GM21786 (cell line): ENCODE measurements at regions not wholly inside any gene's neighbourhood (a gene's known extent, or its start where the extent isn't known, plus 50 kb on each side); places are given as distances from the start of the nearest gene placed in this dataset.

Experiments used
- ATAC-seq: cut with Tn5 transposase; IDR thresholded peaks from one replicate; pipeline ENCODE4 v1.9.1; 2021; ENCODE audit not compliant: unreplicated experiment

DNA sequence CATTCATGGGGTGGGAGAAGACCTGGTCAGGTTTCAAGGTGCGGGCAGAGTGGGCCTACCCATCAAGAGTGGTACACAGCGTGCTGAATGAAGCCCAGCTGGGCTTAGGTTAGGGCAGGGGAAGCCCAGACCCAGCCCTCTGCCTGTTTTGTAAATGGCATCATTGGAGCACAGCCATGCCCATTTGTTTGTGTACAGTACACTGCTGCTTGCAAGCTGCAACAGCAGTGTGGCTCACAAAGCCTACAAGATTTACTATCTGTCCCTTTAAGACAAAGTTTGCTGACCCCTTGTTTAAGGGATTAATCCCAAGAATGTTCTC is 230.1 kb upstream of the TNRC6C start:
- ATAC-seq, result no peak

DNA sequence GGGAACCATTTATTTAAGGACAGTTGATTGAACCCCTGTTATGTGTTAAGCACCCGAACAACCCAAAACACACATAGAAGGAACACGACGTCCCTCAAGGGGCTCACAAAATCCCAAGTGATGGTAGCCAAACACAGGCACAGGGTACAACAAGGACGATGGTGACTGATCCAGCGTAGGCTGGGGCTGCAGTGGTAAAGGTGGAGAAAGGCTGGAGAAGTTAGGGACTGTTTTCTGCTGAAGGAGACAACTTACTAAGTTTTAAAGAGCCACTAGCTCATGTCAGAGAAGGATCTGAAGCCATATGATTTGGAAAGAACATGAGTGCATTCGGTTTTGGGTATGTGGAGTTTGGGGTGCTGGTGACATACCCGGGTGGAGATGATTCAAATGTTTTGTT is 229.6 kb upstream of the TNRC6C start:
- ATAC-seq, result no peak

GRCh38 chr17:77729587-77729986 is 228.9 kb upstream of the TNRC6C start:
- ATAC-seq, result no peak

GRCh38 chr17:77730376-77730775 is 228.1 kb upstream of the TNRC6C start:
- no peak for ATAC-seq

GRCh38 chr17:77733576-77734296 is 224.8 kb upstream of the TNRC6C start:
- no peak for ATAC-seq

DNA sequence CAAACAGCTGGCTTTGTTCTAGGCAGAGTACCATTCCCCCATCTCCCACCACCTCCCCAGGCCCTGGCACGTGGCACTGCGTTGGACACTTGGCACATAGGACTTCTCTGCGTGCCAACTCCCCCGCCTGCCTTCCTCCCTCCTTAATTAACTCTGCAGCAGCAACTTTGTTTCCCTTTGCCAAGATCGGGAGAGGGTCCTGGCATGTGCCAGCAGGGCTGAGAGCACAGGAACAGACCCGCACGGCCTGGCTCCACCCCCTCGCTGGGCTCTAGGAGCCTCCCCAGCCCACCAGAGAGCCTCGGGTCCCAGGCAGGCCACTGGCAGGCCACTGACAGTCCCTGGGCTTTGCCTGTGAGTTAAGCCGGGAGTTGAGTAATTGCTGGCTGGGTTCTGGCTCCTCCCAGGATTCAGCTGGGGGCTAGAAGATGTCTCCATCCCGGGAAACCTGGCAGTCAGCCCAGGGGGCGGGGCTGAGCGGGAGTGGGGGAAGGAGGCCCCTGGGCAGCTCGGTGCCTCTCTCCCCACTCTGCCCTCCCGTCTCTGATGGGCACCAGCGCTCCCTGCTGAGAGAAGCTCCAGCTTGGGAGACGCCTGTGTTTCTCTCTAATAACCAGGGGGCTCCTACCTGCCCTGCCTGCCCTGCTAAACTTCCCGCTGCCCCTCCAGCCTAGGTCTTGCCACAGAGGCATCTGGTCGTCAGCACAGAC is 224.0 kb upstream of the TNRC6C start:
- no peak for ATAC-seq

- no peak for ATAC-seq
These were observed 223.4 kb upstream of the TNRC6C start for GRCh38 chr17:77735081-77735565.

- no peak for ATAC-seq
These were observed 222.8 kb upstream of the TNRC6C start for GRCh38 chr17:77735566-77736198.

GRCh38 chr17:77736199-77736585 is 222.3 kb upstream of the TNRC6C start:
- ATAC-seq, result no peak

DNA sequence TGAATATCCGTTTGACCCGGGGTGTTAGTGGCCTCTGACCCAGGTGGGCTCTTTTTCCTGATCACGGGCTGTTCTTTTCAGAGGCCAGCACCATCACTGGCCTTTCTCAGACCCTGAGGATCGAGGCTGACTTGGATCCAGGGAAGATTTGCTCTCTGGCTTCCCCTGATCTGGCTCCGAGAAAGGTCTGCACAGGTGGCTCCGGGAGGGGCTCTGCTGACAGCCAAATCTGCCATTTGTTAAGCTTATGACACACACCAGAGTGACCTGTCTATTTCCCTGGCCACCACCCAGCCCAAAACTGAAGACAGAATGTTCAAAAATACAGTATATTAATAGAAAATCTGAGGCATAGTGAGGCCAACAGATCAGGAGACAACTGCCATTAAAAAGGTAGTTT is 221.8 kb upstream of the TNRC6C start:
- no peak for ATAC-seq

DNA sequence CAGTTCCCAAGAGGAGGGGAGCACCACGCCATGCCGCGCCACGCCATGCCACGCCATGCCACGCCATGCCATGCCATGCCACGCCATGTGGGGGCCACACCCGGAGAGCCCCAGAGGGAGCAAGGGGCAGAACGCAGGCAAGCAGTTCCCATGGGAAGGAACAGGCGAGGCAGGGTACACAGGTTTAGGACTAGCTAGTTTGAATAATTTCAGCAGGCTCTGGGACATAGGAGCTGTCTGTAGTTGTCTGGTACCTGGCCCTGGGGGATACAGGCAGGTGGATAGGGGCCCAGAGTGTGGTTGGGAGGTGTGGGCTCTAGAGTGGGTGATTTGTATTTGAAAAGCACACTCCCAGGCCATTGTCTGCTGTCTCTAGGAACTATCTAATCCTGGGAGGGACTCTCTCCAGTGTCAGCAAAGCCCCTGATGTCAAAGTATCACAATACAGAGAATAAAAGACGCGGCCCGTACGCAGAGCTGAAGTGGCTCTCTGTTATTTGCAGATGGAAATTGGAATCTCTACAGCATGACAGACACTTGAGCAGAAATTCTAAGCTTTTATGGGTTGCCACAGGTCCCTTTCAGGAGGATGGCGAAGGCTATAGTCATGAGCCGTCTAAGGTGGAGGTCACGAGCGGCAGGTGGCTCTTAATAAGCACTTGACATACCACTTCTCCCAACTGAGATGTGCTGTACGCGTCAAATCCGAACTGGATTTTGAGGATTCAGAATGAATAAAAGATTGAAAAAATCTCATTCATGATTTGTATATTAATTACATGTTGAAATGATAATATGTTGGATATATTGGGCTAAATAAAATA is 220.8 kb upstream of the TNRC6C start:
- ATAC-seq, result no peak

- no peak for ATAC-seq
These were observed 219.6 kb upstream of the TNRC6C start for GRCh38 chr17:77738751-77739531.

DNA sequence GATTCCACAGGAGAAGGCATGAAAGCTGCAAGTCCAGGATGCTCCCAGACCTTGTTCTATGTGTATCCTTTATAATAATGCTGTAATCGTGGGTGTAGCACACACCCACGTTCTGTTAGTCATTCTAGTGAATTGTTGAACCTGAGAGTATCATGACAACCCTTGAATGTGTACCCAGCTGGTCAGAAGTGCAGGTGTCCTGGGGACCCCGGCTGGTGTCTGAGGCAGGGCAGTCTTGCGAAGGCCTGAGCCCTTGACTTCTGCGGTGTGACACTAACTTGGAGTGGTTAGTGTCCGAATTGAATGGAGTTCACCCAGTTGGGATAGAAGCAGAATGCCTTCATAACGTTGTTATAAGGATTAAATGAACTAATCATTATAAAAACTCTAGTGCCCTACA is 218.0 kb upstream of the TNRC6C start:
- ATAC-seq, result no peak

DNA sequence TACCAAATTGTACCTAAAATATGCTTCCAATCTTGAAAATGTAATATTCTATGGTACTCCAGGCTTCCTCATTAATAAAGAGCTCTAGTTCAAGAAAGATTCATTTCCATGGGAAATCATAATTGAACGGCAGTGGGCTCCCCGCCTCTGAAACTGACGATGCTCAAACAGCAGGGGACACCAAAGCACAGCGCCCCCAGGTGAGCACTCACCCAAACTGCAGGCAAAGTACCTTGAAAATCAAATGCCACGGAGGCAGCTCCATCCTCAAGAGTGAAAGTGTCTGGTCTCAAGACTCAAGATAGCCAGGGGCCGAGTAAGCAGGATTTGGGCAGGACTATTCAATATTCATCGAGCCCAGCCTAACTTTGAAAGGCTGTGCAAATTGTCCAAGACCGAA is 217.4 kb upstream of the TNRC6C start:
- no peak for ATAC-seq

GRCh38 chr17:77742579-77742978 is 215.9 kb upstream of the TNRC6C start:
- ATAC-seq, result no peak

GRCh38 chr17:77744066-77744988 is 214.2 kb upstream of the TNRC6C start:
- ATAC-seq, result no peak

DNA sequence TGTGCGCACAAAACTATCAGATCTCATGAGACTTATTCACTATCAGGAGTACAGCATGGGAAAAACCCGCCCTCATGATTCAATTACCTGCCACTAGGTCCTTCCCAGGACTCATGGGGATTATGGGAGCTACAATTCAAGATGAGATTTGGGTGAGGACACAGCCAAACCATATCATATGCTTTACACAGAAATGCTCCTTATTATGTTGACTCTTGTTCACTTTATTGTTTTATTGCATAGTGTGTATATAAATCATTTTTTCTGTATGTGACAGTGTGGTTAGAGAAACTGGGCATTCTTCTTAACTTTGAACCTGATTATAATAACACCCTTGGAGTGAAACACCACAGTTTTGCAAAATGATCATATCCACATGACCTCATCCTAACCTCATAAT is 212.8 kb upstream of the TNRC6C start:
- ATAC-seq, result no peak

- no peak for ATAC-seq
These were observed 212.1 kb upstream of the TNRC6C start for GRCh38 chr17:77746393-77746792.

- ATAC-seq, result no peak
These were observed 211.5 kb upstream of the TNRC6C start for GRCh38 chr17:77746896-77747554.
